GM18909 (cell line): ENCODE measurements at regions not wholly inside any gene's neighbourhood (a gene's known extent, or its start where the extent isn't known, plus 50 kb on each side); places are given as distances from the start of the nearest gene placed in this dataset.
"Not testable (repeated sequence)": the region's sequence is repeated elsewhere in the genome, so short reads cannot be mapped to it uniquely, and the experiment has no call there.

Source experiments
- ATAC-seq: cut with Tn5 transposase; IDR thresholded peaks from one replicate; pipeline ENCODE4 v1.9.1; 2021; ENCODE audit warnings: mild to moderate bottlenecking; ENCODE audit not compliant: unreplicated experiment, poor library complexity

DNA sequence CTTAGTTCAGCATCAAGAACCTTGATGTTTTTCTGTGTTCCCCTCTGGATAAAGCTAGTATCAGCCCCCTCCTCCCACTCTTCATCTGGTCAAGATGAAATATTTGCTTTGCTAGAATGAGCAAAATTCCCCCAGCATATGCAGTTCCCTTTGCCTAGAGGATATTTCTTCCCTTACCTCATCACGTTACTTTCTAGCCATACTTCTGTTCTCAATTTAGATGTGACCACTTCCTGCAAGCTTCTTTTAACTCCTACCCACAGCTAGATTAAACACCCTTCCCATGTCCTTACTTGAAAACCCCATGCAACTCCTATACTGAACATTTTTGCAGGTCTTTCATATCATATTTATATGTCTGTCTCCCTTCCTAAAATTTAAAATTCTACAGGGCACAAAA lies 178.9 kb upstream of the TUSC1 start:
- no peak for ATAC-seq

DNA sequence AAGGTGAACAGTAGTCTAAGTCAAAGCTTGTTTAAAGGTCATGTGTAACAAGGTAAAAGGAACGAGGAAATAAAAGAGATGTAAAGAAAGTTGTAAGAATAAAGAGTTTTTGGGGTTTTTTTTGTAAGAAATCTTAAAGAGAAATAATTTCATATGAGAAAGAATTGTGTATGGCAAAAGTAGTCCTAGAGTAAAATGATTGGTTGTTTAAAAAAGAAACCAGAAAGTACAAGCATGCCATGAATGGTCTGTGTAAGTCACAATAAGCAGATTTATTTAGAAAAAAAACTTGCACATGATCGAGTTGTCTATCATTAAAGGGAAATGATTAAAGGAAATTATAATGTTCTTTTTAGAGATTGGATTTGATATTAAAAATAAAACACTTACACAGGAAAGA lies 172.6 kb upstream of the TUSC1 start:
- no peak for ATAC-seq

DNA sequence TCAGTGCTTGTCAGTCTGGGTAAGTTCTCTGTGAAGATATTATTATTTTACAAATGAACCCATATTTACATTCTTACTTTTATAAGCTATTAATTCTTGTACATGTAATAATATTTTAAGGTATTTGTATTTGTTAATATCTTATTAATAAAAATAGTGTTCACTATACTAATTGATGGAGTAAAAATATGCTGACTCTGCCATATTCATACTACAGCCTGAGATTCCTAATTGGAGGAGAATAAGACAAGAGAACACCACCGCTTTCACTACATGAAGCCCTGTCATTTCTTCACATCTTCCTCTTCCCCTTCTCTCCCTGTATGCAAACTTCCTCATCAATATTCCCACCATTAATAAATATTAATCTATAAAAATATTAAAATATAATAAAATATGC lies 167.6 kb upstream of the TUSC1 start:
- no peak for ATAC-seq

DNA sequence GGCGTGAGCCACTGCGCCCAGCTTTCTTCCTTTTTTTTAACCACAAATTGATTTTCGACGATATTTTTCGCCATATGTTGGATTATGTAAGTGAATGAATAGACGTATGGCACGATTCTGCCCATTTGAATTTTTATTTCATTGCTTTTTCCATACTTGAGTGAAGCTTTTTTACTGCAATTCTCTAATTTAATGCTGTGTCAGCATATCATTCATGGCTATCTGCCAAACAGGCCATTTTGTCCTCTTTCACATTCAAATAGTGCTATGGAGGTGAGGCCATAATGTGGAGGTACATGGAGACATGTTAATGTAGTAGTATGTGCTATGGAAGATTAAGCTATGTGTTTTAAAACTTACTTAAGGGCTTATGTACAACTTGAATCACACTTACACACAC lies 152.1 kb upstream of the TUSC1 start:
- ATAC-seq: no peak

DNA sequence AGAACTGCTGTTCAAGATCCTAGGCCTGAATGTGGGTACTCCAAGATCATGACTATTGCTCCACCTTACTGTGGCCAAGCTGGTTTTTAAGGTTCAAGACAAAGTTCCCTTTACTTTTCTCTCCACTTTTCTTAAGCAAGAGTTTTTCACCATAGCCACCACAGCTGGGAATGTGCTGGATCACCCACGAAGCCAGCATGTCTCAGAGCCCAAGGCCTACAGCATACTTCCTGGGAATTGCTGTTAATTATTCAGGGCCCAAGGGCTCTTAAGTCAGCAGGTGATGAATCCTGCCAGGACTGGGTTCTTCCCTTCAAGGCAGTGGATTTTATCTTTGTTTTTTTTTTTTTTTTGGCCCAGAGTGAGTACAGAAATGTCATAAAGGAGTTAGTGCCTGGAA lies 149.4 kb upstream of the TUSC1 start:
- ATAC-seq: no peak

DNA sequence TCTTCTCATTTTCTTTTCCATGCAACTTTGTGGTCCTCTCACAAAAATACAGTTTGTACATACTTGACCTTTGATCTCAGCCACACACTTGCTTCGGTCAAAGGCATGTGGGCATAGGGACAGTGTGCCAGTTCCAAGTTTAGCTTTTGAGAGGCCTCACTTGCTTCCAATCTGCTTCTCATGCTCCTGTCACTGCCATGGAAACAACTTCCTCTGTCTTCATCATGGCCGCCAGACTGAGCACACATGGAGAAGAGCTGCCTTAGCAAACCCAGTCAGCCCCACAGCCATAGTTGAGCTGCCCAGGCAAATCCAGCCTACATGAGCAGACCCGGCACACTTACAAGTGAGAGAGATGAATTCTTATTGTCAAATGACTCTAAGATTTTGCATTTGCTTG lies 138.2 kb upstream of the TUSC1 start:
- ATAC-seq: no peak

DNA sequence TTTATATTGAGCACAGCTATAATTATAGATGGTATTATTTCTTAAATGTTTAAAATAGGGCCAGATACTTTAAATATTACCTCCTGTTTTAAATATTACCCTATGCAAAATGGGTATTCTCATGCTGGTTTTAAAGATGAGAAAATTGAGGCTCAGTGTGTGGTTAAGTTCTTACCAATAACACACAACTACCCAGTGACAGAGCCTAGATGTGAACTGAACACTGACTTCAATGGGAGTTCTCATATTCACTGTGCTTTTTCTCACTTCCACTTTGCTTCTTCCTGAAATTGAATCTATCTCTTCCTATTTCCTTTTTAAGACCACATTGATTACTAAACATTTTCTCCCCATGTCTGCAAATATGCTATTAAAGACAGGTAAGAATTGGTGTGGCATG lies 135.8 kb upstream of the TUSC1 start:
- no peak for ATAC-seq

DNA sequence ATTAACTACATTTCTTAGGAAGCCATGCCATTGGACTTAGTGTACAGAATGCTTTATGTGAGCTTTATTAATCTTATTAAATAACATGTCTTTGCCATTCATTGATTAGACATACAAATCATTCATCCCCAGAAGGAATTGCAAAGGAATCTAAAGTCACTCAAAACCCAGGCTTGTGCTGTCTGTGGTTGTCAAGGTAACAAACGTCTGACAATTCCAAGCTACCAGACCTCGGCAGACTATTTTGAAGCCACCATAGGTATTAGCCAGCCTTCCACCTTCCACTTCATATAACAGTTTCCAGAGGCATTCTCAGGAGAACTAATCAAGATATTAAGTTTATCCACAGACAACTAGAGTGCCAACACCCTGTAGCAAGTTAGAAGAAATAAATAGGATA lies 135.2 kb upstream of the TUSC1 start:
- ATAC-seq: no peak

DNA sequence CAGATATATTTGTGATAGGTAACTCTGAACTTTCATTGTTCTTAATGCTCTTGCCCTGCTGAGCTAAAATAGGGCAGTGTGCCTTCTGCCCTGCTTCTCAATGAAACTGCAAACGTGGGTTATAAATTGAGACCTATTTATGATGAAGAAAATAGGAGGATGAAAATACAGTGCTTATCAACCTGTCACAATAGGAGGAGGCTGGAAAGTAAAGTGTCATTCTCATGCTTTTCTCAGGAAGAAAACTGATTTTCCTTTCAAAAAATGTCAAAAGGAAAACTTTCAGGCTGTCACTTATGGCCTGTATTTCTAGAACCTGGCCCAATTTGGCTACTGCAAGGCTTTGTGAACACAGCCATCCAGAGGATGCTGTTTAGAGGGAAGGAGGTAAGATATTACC lies 130.3 kb upstream of the TUSC1 start:
- no peak for ATAC-seq

DNA sequence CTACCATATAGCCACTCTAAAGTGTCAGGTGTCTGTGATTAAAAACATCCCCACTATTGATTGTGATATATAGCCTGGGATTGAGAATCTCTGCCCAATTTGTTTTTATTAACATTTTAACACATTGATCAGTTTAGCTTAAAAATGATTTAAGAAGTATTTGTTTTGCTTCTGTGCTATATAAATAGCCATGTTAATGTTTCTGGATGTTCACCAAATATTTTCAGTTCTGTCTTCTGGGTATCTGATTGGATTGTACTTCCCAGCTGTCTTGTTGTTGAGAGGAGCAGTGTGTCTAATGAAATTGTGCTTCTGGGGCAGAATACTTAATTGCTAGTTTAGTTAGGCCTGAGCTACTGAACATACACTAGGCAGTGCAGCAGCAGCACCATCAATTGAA lies 126.6 kb upstream of the TUSC1 start:
- no peak for ATAC-seq

DNA sequence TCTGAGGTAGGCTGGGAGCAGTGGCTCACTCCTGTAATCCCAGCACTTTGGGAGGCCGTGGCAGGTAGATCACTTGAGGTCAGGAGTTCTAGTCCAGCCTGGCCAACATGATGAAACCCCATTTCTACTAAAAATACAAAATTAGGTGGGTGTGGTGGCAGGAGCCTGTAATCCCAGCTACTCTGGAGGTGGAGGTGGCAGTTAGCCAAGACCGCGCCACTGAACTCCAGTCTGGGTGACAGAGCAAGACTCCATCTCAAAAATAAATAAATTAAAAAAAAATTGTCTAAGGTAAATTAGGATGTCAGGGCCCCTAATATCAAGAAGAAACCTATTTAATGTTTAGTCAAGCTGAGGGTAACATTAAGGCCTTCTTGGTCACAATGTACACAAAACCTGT lies 123.7 kb upstream of the TUSC1 start:
- ATAC-seq: not testable (repeated sequence)

DNA sequence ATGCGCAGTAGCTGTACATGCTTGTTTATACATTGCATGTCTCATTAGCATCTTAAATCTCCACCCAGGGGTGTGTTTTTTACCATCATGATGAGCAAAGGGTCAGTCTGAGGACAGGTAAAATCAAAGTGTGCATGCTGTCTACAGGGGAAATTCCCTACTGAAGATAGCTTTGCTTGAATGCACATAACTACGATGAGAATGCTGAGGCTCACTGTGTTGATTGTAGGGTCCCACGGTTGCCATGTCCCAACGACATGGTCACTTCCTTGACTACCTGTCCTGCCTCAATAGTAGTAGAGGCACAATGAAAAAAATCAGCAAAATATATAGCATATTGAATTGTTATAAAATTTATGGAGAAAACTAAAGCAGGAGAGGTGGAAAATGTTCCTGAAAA lies 95.6 kb upstream of the TUSC1 start:
- no peak for ATAC-seq

DNA sequence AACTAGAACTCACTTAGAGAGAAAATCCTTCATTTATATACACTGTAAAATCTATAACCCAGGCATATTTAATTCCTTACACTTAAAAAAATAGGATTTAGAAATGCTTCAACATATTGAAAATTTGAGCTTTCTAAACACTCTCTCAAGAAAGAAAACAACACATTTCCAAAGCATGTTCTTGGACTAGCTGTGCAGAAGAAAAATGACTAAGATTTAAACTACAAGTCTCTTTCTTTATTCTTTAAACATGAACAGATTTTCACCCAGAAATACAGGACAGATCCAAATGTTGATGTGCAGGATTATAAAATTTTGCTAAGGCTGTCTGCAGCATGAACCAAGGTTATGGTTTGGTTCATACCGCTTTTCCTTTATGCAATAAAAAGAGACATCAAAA lies 77.7 kb upstream of the TUSC1 start:
- ATAC-seq: no peak

DNA sequence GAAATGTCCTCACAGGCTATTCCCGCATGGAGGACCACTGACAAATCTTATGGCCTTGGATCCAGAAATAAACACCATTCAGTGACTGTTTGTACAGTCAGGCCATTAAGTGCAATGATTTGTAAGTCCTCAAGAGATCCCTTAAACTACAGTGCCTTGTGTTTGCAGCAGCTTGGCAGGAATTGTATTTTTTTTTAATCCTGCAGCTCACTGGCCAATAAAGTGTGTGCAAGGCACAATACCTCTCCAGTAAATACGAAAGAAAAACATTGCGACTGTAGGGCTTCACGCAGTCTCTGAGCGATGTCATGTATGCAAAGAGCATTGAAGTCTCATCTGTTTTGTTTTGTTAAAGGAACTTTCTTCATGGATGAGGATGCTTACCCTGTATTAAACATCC lies 74.2 kb upstream of the TUSC1 start:
- no peak for ATAC-seq

DNA sequence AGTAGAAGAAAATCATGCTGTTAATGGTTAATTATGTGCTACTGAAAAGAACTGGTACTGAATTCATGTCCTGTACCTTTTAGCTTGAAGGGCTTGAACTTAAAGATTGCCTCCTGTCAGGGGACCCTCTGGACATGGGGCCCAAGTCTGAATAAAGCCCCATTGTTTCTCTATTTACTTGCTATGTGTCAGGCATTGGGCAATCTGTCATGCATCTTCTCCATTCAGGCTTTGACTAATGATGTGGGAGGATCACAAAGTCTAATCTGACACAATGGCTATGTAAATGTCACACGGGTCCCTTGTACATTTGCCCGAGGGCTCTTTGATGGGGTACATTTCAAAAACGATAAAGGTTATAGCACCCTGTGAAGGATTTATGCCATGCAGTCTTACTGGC lies 64.0 kb upstream of the TUSC1 start:
- no peak for ATAC-seq

DNA sequence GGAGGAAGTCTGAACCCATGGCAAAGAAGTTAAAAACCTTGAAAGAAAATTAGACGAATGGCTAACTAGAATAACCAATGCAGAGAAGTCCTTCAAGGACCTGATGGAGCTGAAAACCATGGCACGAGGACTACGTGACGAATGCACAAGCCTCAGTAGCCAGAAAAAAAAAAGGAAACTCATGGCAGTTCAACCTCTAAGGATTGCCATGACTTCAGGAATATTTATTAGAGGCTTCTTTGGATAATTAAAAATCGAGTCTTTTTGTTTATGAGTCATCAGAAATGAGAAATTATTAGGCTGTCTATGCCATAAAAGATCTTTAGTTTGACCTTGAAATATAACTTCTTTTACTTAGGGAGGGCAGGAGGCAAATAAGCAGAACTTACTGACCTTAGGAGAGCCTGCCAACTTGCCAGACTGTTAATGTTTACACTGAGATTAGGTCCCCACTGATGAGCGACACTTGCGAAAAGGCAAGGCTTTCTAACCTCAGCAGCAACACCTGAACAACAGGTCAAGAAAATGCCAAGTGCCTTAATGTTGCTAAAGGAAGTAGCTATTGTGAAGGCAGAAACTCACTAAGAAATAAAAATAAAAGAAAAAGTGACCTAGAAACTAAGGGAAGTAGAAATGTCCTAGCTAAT lies 55.2 kb upstream of the TUSC1 start:
- ATAC-seq: no peak

DNA sequence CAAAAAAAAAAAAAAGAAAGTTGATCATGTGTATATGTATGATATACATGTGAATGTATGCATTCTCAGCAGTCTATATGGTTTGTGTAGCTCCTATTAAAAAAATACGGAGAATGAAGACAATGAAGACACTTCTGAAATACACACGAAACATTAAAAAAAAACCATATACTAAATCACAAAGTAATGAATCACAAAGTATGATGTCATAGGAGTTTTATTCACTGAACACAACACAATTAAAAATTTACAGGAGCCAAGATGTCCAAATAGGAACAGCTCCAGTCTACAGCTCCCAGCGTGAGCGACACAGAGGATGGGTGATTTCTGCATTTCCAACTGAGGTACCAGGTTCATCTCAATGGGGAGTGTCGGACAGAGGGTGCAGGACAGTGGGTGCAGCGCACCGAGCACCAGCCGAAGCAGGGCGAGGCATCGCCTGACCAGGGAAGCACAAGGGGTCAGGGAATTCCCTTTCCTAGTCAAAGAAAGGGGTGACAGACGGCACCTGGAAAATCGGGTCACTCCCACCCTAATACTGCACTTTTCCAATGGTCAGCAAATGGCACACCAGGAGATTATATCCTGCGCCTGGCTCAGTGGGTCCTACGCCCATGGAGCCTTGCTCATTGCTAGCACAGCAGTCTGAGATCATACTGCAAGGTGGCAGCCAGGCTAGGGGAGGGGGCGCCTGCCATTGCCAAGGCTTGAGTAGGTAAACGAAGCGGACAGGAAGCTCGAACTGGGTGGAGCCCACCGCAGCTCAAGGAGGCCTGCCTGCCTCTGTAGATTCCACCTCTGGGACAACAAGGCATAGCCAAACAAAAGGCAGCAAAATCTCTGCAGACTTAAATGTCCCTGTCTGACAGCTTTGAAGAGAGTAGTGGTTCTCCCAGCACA lies 53.9 kb upstream of the TUSC1 start:
- not testable (repeated sequence) for ATAC-seq
